Lung microvascular endothelial cell (primary cell): ENCODE measurements at regions not wholly inside any gene's neighbourhood (a gene's known extent, or its start where the extent isn't known, plus 50 kb on each side); places are given as distances from the start of the nearest gene placed in this dataset.
"Not testable (repeated sequence)": the region's sequence is repeated elsewhere in the genome, so short reads cannot be mapped to it uniquely, and the experiment has no call there.

ENCODE experiments used
- DNase-seq, 2 donors: peaks; one replicate each; pipeline versions ENCODE4 v3.0.0 to v3.0.0-alpha.2; 2010; ENCODE audit warnings: low read depth in 2 of 2

GRCh38 chr18:11464129-11464528 is 145.3 kb upstream of the SLC35G4 start:
- DNase-seq = no peak

DNA sequence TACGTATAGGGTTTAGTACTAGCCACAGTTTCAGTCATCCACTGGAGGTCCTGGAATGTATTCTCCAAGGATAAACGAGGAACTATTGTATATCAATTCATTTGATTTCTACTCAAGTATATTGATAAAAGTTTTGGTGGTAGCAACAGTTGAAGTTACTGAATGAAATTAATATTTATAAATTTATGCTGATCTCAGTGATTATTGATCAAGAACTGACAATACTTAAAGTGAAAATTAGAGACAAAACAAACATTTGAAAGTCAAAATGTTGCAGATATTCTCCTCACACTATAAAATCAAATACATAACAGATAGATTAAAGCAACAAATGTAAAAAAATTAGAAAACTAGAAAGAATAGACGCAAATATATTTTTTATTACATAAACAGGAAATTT is 150.9 kb upstream of the SLC35G4 start:
- no peak for DNase-seq

DNA sequence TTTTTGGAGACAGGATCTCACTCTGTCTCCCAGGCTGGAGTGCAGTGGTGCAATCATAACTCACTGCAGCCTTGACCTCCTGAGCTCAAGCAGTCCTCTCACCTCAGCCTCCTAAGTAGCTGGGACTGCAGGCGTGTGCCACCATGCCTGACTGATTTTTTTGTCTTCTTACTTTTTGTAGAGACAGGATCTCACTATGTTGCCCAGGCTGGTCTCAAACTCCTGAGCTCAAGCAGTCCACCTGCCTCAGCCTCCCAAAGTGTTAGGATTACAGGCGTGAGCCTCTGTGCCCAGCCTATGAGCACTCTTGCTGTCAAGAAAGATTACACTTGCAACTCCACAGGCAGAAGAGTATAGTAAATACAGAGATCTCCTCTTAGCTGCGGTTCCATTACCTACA is 151.5 kb upstream of the SLC35G4 start:
- not testable (repeated sequence) for DNase-seq

- no peak for DNase-seq
Observed at GRCh38 chr18:11454040-11454439, 155.4 kb upstream of the SLC35G4 start.

- not testable (repeated sequence) for DNase-seq
Observed at GRCh38 chr18:11444169-11444568, 165.2 kb upstream of the SLC35G4 start.

DNA sequence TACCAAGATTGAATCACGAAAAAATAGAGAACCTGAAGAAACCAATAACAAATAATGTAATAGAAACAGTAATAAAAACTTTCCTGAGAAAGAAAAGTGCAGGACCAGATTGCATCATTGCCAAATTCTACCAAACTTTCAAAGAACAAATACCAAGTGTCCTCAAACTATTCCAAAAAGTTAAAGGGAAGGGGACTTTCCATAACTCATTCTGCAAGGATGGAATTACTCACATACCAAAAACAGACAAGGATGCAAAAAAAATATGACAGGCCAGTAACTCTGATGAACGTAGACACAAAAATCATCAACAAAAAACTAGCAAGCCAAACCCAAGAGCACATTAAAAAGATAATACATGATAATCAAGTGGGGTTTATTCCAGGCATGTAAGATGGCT is 172.3 kb upstream of the SLC35G4 start:
- DNase-seq = no peak

GRCh38 chr18:11432360-11432811 is 177.0 kb upstream of the SLC35G4 start:
- no peak for DNase-seq

DNA sequence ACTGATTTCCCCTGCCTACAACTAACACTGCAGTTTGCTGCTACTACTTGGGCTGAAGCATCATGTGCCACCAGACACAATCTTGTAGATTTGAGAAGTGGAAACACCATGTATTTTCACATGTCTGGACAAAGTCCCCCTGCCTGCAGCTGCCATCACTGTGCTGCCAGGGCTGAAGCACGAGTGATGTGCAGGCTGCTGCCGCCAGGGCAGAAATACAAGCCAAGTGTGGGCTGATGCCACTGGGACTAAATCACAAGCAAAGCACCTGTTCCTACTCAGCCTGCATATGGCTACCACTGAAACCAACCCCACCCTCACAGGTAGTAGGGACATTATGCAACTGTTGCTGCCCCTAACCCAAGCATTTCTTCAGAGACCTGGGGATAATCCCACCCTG is 179.5 kb upstream of the SLC35G4 start:
- DNase-seq = no peak

DNA sequence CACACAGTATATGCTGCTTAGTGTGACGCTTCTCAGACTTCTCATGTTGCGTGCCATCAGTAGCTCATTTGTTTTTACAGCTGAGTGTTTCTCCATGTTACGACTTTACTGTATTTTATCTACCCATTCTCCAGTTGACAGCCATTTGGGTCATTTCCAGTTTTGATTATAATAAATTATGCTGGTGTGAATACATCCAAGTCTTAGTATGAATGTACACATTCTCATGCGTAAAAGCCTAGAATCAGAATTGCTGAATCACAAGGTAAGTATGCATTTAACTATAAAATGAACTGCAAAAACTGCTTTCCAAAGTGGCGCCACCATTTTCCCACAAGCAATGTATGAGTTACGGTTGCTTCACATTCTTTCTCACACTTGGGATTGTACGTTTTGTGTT is 184.2 kb upstream of the SLC35G4 start:
- no peak for DNase-seq

- DNase-seq = peak in 1 of 2 donors; percentile 37
Observed at GRCh38 chr18:11419338-11419737, 190.1 kb upstream of the SLC35G4 start.

- no peak for DNase-seq
Observed at GRCh38 chr18:11412811-11413210, 196.6 kb upstream of the SLC35G4 start.

DNA sequence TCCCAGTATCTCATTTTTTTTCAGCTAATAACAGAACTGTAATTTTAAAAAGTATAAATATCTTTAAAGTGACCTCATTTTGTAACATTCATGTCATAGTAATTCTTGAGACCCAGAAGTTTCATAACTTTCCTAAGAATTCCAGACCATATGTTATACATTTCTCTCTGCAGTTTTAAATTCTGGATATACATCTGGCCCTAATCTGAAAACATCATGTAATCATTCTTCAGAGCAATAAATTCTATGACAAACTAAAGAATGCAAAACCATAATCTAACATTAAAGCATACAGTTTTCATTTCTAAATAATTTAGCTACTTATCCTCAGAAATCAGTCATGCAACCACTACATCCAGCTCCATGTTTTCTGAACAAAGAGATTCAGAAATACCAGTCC is 198.3 kb upstream of the SLC35G4 start:
- DNase-seq = no peak

- DNase-seq = no peak
Observed at GRCh38 chr18:11408555-11409065, 200.8 kb upstream of the SLC35G4 start.

GRCh38 chr18:11407940-11408339 is 201.5 kb upstream of the SLC35G4 start:
- no peak for DNase-seq

GRCh38 chr18:11405804-11406203 is 203.6 kb upstream of the SLC35G4 start:
- DNase-seq = no peak

DNA sequence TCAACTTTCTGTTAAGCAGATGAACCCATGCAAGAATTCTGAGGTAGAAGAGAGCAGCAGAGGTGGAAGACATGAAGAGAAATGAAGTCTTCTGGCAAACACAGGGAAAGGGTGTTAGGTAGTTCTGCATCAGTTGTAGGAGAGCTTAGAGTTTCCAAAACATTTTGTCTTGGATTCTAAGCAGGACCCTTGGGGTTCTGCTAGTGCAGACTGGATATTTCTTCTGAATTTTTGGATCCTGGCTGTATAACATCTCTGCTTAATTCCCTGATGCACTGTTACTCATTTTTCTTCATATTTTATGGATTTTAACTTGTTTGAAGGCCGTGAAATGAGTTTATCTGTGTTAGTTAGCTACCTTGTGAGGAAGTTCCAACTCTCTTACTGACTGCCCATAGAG is 208.7 kb upstream of the SLC35G4 start:
- no peak for DNase-seq

DNA sequence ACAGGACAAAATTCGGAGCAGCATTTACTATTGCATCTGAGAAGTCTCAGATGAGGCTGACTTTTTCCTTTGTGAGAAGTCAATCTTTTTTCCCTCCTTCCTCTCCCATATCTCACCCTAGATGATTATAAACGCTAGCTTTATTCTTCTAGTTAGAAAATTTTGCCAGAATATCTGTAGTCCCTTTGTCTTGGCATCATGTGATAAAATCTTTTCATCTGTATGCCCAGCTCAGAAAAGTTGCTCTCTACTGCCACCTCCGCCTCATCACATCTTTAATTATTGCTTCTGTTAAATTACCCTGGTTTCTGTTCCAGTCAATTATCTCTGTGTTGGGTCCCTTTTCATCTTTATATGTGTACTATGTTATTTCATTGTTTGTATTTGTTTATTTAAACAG is 210.8 kb upstream of the SLC35G4 start:
- DNase-seq = peak in 1 of 2 donors; percentile 17

- DNase-seq = no peak
Observed at GRCh38 chr18:11392980-11393885, 216.2 kb upstream of the SLC35G4 start.

DNA sequence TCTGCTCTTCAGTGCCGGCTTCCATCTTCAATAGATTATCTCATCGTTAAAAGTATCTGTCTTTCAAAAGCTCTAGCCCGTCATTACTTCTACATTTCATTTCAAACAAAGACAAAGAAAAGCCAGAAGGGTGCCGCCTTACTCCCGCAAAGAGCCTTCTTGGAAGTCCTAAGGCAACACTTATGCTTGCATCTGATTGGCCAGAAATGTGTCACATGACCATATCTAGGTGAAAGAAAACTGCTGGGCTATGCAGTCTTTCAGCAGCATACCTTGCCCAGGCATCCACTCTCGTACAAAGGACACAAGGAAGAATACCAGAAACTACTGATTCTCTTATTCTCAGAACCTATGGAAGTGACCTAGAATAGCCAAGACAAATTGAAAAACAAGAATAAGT is 217.1 kb upstream of the SLC35G4 start:
- peak in 1 of 2 donors; percentile 25 for DNase-seq

GRCh38 chr18:11391661-11392060 is 217.7 kb upstream of the SLC35G4 start:
- no peak for DNase-seq

GRCh38 chr18:11388755-11389680 is 220.4 kb upstream of the SLC35G4 start:
- no peak for DNase-seq

DNA sequence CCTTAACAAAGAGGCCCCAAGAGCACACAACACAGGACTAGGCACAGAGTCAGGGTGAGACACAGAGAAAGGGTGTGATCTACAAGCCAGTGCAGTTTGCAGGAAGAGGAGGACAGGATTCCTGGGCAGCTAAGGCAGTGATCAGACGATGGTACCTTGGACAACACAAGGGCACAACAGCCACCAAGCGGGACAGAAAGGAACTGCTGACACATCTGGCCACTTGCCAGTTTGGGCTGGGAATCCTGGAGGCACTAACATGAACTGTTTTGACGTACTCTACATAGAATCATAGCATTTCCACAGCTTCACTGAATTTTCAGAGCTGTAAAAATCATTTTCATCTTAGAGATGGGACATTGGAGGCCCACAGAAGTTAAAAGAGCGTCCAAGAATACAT is 221.5 kb upstream of the SLC35G4 start:
- peak; percentile 37 to 89 for DNase-seq
